RWPE2 (cell line): ENCODE measurements at regions not wholly inside any gene's neighbourhood (a gene's known extent, or its start where the extent isn't known, plus 50 kb on each side); places are given as distances from the start of the nearest gene placed in this dataset.
A peak's percentile ranks its signal among the peaks of the same experiment; 100 is the strongest.

ENCODE experiments used
- ATAC-seq: fragments of 200-7000 bp; cut with Tn5 transposase; 3 replicates; pipeline ENCODE4 v1.9.1; 2021; ENCODE audit warnings: low read depth
- DNase-seq: peaks from one replicate; pipeline ENCODE4 v3.0.0-alpha.2; 2020; ENCODE audit warnings: low spot score
- H3K27ac ChIP-seq: fragments of 450-650 bp; 2 replicates; pipeline ENCODE4 v1.5.1; 2017; ENCODE audit warnings: mild to moderate bottlenecking; ENCODE audit not compliant: poor library complexity, severe bottlenecking
- H3K27me3 ChIP-seq: fragments of 250-450 bp; sonication (Bioruptor Pico); 2 replicates; pipeline ENCODE4 v1.5.1; 2021; ENCODE audit warnings: mild to moderate bottlenecking, moderate library complexity; ENCODE audit not compliant: insufficient read depth, poor library complexity, severe bottlenecking
- H3K36me3 ChIP-seq: fragments of 250-450 bp; sonication (Bioruptor Pico); 2 replicates; pipeline ENCODE4 v1.5.1; 2020; ENCODE audit warnings: low read depth, mild to moderate bottlenecking, moderate library complexity
- H3K4me1 ChIP-seq: fragments of 250-450 bp; sonication (Bioruptor Pico); 2 replicates; pipeline ENCODE4 v1.5.1; 2021; ENCODE audit warnings: mild to moderate bottlenecking, moderate library complexity; ENCODE audit not compliant: insufficient read depth, poor library complexity, severe bottlenecking
- H3K4me3 ChIP-seq: fragments of 250-450 bp; sonication (Bioruptor Pico); 2 replicates; pipeline ENCODE4 v1.5.1; 2021; ENCODE audit warnings: mild to moderate bottlenecking, moderate library complexity; ENCODE audit not compliant: severe bottlenecking
- H3K9me3 ChIP-seq: fragments of 250-450 bp; sonication (Bioruptor Pico); 2 replicates; pipeline ENCODE4 v1.5.1; 2021; ENCODE audit warnings: mild to moderate bottlenecking, moderate library complexity; ENCODE audit not compliant: severe bottlenecking
- CTCF ChIP-seq: fragments of 450-650 bp; IDR thresholded peaks from one replicate; pipeline ENCODE4 v1.5.1; 2017; ENCODE audit warnings: mild to moderate bottlenecking, moderate library complexity; ENCODE audit not compliant: poor library complexity, severe bottlenecking

- H3K4me3 ChIP-seq = no peak overlapping the region
- H3K36me3 ChIP-seq = no peaks in the 10 kb centered on the region
- DNase-seq (no peak), ATAC-seq (no peak)
- no peaks in the 10 kb centered on the region for H3K27me3 ChIP-seq
- H3K27ac ChIP-seq = no peak overlapping the region
- TF ChIP-seq CTCF = no peak
- H3K4me1 ChIP-seq = peaks cover 11% of the 10 kb centered on the region
- no peaks in the 10 kb centered on the region for H3K9me3 ChIP-seq
Observed at GRCh38 chr17:71329310-71330098, 791.3 kb upstream of the SOX9 start.

- ATAC-seq (no peak), DNase-seq (no peak)
- no peak for TF ChIP-seq CTCF
- H3K9me3 ChIP-seq = no peaks in the 10 kb centered on the region
- no peak overlapping the region for H3K4me3 ChIP-seq
- no peaks in the 10 kb centered on the region for H3K36me3 ChIP-seq
- no peaks in the 10 kb centered on the region for H3K27me3 ChIP-seq
- H3K4me1 ChIP-seq = peaks cover 12% of the 10 kb centered on the region
- H3K27ac ChIP-seq = no peak overlapping the region
Observed at GRCh38 chr17:71330099-71330375, 790.8 kb upstream of the SOX9 start.

- no peak for DNase-seq
- Histone ChIP-seq H3K36me3 (no peaks in the 10 kb centered on the region), H3K27ac (no peak overlapping the region), H3K4me1 (peaks cover 20% of the 10 kb centered on the region), H3K9me3 (no peaks in the 10 kb centered on the region), H3K4me3 (no peak overlapping the region), H3K27me3 (no peaks in the 10 kb centered on the region)
- TF ChIP-seq CTCF = no peak
- ATAC-seq = no peak
Observed at GRCh38 chr17:71331754-71332325, 789.0 kb upstream of the SOX9 start.

DNA sequence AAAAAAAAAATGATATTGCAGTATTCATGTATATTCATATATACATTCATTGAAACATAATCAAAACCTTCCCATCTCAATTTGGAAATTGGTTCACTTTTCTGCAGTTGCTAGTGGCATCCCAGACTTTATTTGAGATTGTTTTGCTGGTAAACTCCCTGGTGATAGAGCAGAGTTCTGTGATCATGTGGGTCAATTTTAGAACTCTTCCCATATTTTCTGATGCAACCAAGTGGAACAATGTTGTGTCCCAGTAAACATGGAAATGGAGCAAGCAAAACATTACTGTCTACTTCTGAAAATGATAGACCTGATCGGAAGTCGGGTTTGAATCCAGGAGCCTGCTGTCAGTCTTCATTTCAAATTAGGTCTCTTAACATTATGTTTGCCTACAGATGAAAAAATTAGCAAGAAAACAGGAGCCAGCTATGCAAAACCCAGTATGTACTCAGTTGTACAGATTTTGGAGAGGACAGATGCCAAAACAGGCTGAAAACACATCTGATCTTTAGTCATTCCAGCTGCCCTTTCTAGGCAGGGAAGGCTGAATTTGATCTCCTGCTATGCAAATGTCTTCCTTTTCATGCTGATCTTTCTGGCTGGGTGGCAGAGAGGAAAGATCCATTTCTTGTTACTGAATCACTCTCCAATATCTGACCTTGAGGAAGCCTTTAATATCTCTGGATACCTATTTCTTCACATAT is 786.6 kb upstream of the SOX9 start:
- no peak for DNase-seq
- no peak for TF ChIP-seq CTCF
- ATAC-seq = no peak
- Histone ChIP-seq H3K36me3 (no peaks in the 10 kb centered on the region), H3K27ac (no peak overlapping the region), H3K27me3 (no peaks in the 10 kb centered on the region), H3K9me3 (no peaks in the 10 kb centered on the region), H3K4me3 (no peak overlapping the region), H3K4me1 (peaks cover 27% of the 10 kb centered on the region)

GRCh38 chr17:71335212-71335611 is 785.6 kb upstream of the SOX9 start:
- ATAC-seq (peak; percentile 76), DNase-seq (no peak)
- Histone ChIP-seq H3K4me1 (peaks cover 30% of the 10 kb centered on the region), H3K4me3 (no peak overlapping the region), H3K27me3 (no peaks in the 10 kb centered on the region), H3K27ac (peak overlapping the region; percentile 27), H3K9me3 (no peaks in the 10 kb centered on the region), H3K36me3 (no peaks in the 10 kb centered on the region)
- TF ChIP-seq CTCF = no peak
